CD14-positive monocyte (primary cell): ENCODE measurements at regions not wholly inside any gene's neighbourhood (a gene's known extent, or its start where the extent isn't known, plus 50 kb on each side); places are given as distances from the start of the nearest gene placed in this dataset.

Source experiments
- DNase-seq, 3 donors: peaks; one replicate each; pipeline ENCODE4 v3.0.0-alpha.2; 2011 to 2022
- H2AFZ ChIP-seq: 2 replicates; pipeline ENCODE4 v1.6.0; 2012; ENCODE audit warnings: mild to moderate bottlenecking, low read depth, low read length, inconsistent platforms; ENCODE audit not compliant: insufficient read depth, poor library complexity, severe bottlenecking
- H3K27ac ChIP-seq, 2 donors: 1 replicate in 1 of 2; 2 replicates in 1 of 2; pipeline ENCODE4 v1.5.1; 2012 to 2013; ENCODE audit warnings: low read length in 2 of 2, control low read depth in 1 of 2, inconsistent platforms in 1 of 2, low read depth in 1 of 2, mild to moderate bottlenecking in 1 of 2
- H3K27me3 ChIP-seq, 2 donors: one replicate each; pipeline versions ENCODE4 v1.6.0 to v1.6.1; 2011 to 2013; ENCODE audit warnings: low read length in 2 of 2; ENCODE audit not compliant: control insufficient read depth in 2 of 2, insufficient read depth in 2 of 2
- H3K36me3 ChIP-seq, 2 donors: replicated peaks in 1 of 2; 1 replicate in 1 of 2; 2 replicates in 1 of 2; pipeline versions ENCODE4 v1.5.1 to v1.6.1; 2012 to 2013; ENCODE audit warnings: low read length in 2 of 2, control low read depth in 1 of 2, inconsistent platforms in 1 of 2, mild to moderate bottlenecking in 1 of 2; ENCODE audit not compliant: insufficient read depth in 2 of 2, control insufficient read depth in 1 of 2
- H3K4me1 ChIP-seq, 2 donors: 1 replicate in 1 of 2; 2 replicates in 1 of 2; pipeline versions ENCODE4 v1.5.1 to v1.6.1; 2012 to 2013; ENCODE audit warnings: low read length in 2 of 2, control low read depth in 1 of 2, inconsistent platforms in 1 of 2, mild to moderate bottlenecking in 1 of 2, moderate library complexity in 1 of 2; ENCODE audit not compliant: insufficient read depth in 2 of 2, control insufficient read depth in 1 of 2
- H3K4me2 ChIP-seq: replicated peaks from 2 replicates; pipeline ENCODE3; 2012; ENCODE audit warnings: low read length, moderate library complexity, mild to moderate bottlenecking; ENCODE audit not compliant: poor library complexity, severe bottlenecking; ENCODE audit errors: extremely low read depth
- H3K4me3 ChIP-seq, 3 experiments: fragments of 200-600 bp in 1 of 3; sonication (generic) in 1 of 3; replicated peaks in 1 of 3; 1 replicate in 2 of 3; 2 replicates in 1 of 3; pipeline ENCODE4 v1.5.1; 2011 to 2013; ENCODE audit warnings: low read length in 3 of 3, mild to moderate bottlenecking in 3 of 3, control low read depth in 2 of 3, low read depth in 2 of 3, inconsistent platforms in 1 of 3, moderate library complexity in 1 of 3
- H3K79me2 ChIP-seq: 2 replicates; pipeline ENCODE4 v1.6.0; 2012; ENCODE audit warnings: mild to moderate bottlenecking, control low read depth, inconsistent platforms, low read length, moderate library complexity; ENCODE audit not compliant: insufficient read depth
- H3K9ac ChIP-seq: 2 replicates; pipeline ENCODE4 v1.6.0; 2017; ENCODE audit warnings: low read length, mild to moderate bottlenecking; ENCODE audit not compliant: insufficient read depth, poor library complexity, severe bottlenecking
- H3K9me3 ChIP-seq, 2 donors: replicated peaks in 1 of 2; 1 replicate in 1 of 2; 2 replicates in 1 of 2; pipeline versions ENCODE4 v1.5.1 to v1.6.1; 2012 to 2013; ENCODE audit warnings: low read length in 2 of 2, control low read depth in 1 of 2; ENCODE audit not compliant: control insufficient read depth in 1 of 2, insufficient read depth in 1 of 2
- H4K20me1 ChIP-seq: 2 replicates; pipeline ENCODE4 v1.6.0; 2012; ENCODE audit warnings: mild to moderate bottlenecking, low read length, control low read depth, moderate library complexity; ENCODE audit not compliant: insufficient read depth
- H3K27ac Mint-ChIP-seq, 7 donors: one replicate each; pipeline ENCODE4 v1.8.0; 2020; ENCODE audit warnings: mild to moderate bottlenecking in 7 of 7, mixed read lengths in 7 of 7, moderate library complexity in 6 of 7, inconsistent platforms in 2 of 7
- H3K27me3 Mint-ChIP-seq, 3 donors: one replicate each; pipeline ENCODE4 v1.8.0; 2021 to 2022; ENCODE audit warnings: low read depth in 3 of 3, mild to moderate bottlenecking in 3 of 3, mixed read lengths in 3 of 3, moderate library complexity in 3 of 3, inconsistent platforms in 1 of 3
- H3K36me3 Mint-ChIP-seq, 2 donors: one replicate each; pipeline ENCODE4 v1.8.0; 2020; ENCODE audit warnings: mixed read lengths in 2 of 2, inconsistent platforms in 1 of 2, mild to moderate bottlenecking in 1 of 2
- H3K4me1 Mint-ChIP-seq: one replicate; pipeline ENCODE4 v1.8.0; 2020; ENCODE audit warnings: mild to moderate bottlenecking, mixed read lengths
- H3K4me3 Mint-ChIP-seq, 2 donors: one replicate each; pipeline ENCODE4 v1.8.0; 2020; ENCODE audit warnings: mild to moderate bottlenecking in 2 of 2, mixed read lengths in 2 of 2, moderate library complexity in 1 of 2
- H3K9me3 Mint-ChIP-seq, 7 donors: one replicate each; pipeline ENCODE4 v1.8.0; 2020 to 2022; ENCODE audit warnings: mixed read lengths in 7 of 7, mild to moderate bottlenecking in 6 of 7, moderate library complexity in 6 of 7, inconsistent platforms in 2 of 7
- WGBS: methylation state at CpG from one replicate; pipeline ENCODE4 v1.1.5; 2013; ENCODE audit warnings: missing lambda C conversion rate; ENCODE audit not compliant: insufficient coverage; 5-methylcytosine and 5-hydroxymethylcytosine counted together
- intact Hi-C, 2 donors: fragments of 100-400 bp; cut with micrococcal nuclease; formaldehyde crosslinking; loops; one replicate each; pipeline versions ENCODE4 v1.15.0 to v1.15.1; 2023
- TF ChIP-seq, protein P1 (sequence below): fragments of 200-600 bp; IDR thresholded peaks from one replicate; pipeline ENCODE4 v1.8.0; 2022; ENCODE audit warnings: antibody characterized with exemption, mild to moderate bottlenecking

DNA sequence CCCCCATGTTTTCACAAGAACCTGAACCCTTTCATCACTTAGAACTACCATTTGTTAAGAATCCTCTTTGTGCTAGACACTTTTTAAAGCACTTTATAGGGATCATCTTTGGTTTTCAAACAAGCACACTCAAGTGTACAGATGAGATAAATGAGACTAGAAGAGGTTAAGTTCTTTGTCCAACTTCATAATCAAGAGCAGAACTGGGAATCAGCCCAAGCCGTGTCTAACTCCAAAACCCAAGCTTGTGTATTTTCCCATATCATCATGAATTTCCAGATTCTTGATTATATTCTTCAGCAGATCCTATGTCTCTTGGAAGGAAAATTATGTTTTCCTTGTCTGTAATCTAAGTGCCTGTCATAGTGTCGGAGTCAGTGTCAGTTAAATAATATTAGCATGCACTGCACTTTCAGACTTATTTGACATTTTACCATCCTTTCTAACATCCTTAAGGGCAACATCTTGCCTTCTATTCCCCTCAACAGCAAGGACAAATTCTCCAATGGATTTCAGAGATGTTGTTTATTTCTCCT, 123.0 kb upstream of the SETBP1 start:
- Mint-ChIP-seq H3K4me3 (no peak overlapping the region), H3K9me3 (no peaks in the 10 kb centered on the region), H3K4me1 (peaks cover 17% of the 10 kb centered on the region), H3K27me3 (peaks cover 0 to 3% (median 1%) of the 10 kb centered on the region in 3 donors), H3K27ac (no peak overlapping the region), H3K36me3 (no peaks in the 10 kb centered on the region)
- Histone ChIP-seq H3K4me1 (peaks cover 3 to 6% of the 10 kb centered on the region in 2 donors), H3K27me3 (no peaks in the 10 kb centered on the region), H2AFZ (no peak overlapping the region), H3K79me2 (no peaks in the 10 kb centered on the region), H3K4me3 (no peak overlapping the region), H3K27ac (no peak overlapping the region), H3K36me3 (no peaks in the 10 kb centered on the region), H4K20me1 (no peaks in the 10 kb centered on the region), H3K9ac (no peak overlapping the region), H3K4me2 (no peak overlapping the region), H3K9me3 (no peaks in the 10 kb centered on the region)
- no peak for DNase-seq
- TF ChIP-seq, protein P1, sequence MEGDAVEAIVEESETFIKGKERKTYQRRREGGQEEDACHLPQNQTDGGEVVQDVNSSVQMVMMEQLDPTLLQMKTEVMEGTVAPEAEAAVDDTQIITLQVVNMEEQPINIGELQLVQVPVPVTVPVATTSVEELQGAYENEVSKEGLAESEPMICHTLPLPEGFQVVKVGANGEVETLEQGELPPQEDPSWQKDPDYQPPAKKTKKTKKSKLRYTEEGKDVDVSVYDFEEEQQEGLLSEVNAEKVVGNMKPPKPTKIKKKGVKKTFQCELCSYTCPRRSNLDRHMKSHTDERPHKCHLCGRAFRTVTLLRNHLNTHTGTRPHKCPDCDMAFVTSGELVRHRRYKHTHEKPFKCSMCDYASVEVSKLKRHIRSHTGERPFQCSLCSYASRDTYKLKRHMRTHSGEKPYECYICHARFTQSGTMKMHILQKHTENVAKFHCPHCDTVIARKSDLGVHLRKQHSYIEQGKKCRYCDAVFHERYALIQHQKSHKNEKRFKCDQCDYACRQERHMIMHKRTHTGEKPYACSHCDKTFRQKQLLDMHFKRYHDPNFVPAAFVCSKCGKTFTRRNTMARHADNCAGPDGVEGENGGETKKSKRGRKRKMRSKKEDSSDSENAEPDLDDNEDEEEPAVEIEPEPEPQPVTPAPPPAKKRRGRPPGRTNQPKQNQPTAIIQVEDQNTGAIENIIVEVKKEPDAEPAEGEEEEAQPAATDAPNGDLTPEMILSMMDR, result no peak
- intact Hi-C loops, result no loop called here
- 100% methylated on average over 1 of the region's 2 CpGs for WGBS

DNA sequence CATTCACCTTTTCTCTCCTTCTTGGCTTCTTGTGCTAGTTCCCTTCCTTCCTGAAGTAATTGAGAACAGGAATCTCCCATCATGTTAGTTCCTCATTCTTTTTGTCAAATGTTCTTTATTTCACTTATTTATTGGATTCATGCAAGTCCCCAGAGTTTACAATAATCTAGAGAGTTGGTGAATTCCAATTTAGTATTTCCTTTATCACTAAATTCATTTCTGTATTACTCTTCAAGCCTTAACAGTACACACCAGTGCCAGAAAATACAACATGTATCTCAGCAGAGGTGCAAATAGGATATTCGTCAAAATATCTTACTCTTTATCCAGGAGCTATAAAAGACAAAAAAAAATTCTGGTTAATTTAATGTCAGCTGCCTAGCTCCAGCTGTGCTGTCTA, 121.9 kb upstream of the SETBP1 start:
- Mint-ChIP-seq H3K36me3 (no peaks in the 10 kb centered on the region), H3K27me3 (peaks cover 0 to 5% (median 1%) of the 10 kb centered on the region in 3 donors), H3K9me3 (no peaks in the 10 kb centered on the region), H3K4me3 (no peak overlapping the region), H3K4me1 (peaks cover 28% of the 10 kb centered on the region), H3K27ac (no peak overlapping the region)
- Histone ChIP-seq H2AFZ (no peak overlapping the region), H3K79me2 (no peaks in the 10 kb centered on the region), H3K9ac (no peak overlapping the region), H3K36me3 (no peaks in the 10 kb centered on the region), H3K27ac (no peak overlapping the region), H4K20me1 (no peaks in the 10 kb centered on the region), H3K4me1 (peaks cover 11 to 13% of the 10 kb centered on the region in 2 donors), H3K9me3 (no peaks in the 10 kb centered on the region), H3K4me2 (no peak overlapping the region), H3K27me3 (no peaks in the 10 kb centered on the region), H3K4me3 (no peak overlapping the region)
- no CpG with 5 or more reads among the region's 1 CpG for WGBS
- intact Hi-C loops, result no loop called here
- DNase-seq, result no peak
- TF ChIP-seq, protein P1, result no peak
